GM12878 (cell line): ENCODE measurements at regions not wholly inside any gene's neighbourhood (a gene's known extent, or its start where the extent isn't known, plus 50 kb on each side); places are given as distances from the start of the nearest gene placed in this dataset.

ENCODE experiments used
- IRF3 ChIP-seq: fragments of 450-650 bp; IDR thresholded peaks from 2 replicates; pipeline ENCODE4 v1.6.1; 2014; ENCODE audit warnings: mild to moderate bottlenecking
- MTA3 ChIP-seq: IDR thresholded peaks from 2 replicates; pipeline ENCODE4 v1.6.1; 2012; ENCODE audit warnings: low read length, inconsistent platforms, borderline replicate concordance
- MYC ChIP-seq: IDR thresholded peaks from 2 replicates; pipeline ENCODE4 v1.6.1; 2011; ENCODE audit warnings: mild to moderate bottlenecking, low read length, moderate library complexity, inconsistent platforms; ENCODE audit not compliant: insufficient read depth, insufficient replicate concordance, insufficient read length, severe bottlenecking
- PML ChIP-seq: IDR thresholded peaks from 2 replicates; pipeline ENCODE4 v1.6.1; 2012; ENCODE audit warnings: low read length, inconsistent platforms
- RAD21 ChIP-seq: IDR thresholded peaks from 2 replicates; pipeline ENCODE4 v1.6.1; 2011; ENCODE audit warnings: mild to moderate bottlenecking, low read depth, low read length, moderate library complexity; ENCODE audit not compliant: insufficient read depth
- REST ChIP-seq: IDR thresholded peaks from 2 replicates; pipeline ENCODE4 v1.6.1; 2012; ENCODE audit warnings: mild to moderate bottlenecking, low read depth, low read length
- RUNX3 ChIP-seq: IDR thresholded peaks from 2 replicates; pipeline ENCODE4 v1.6.1; 2012; ENCODE audit warnings: low read length, inconsistent platforms
- SPI1 ChIP-seq: IDR thresholded peaks from 2 replicates; pipeline ENCODE4 v1.6.1; 2011; ENCODE audit warnings: low read depth, mild to moderate bottlenecking, low read length, moderate library complexity, borderline replicate concordance; ENCODE audit not compliant: insufficient read depth
- ZNF217 ChIP-seq: fragments of 450-650 bp; IDR thresholded peaks from 2 replicates; pipeline ENCODE4 v1.6.1; 2017; ENCODE audit warnings: antibody characterized with exemption, mild to moderate bottlenecking

GRCh38 chr5:72611118-72611730 is 104.0 kb upstream of the ZNF366 start (continued):
- TF ChIP-seq IRF3 (no peak), RAD21 (peak; percentile 74), ZNF217 (no peak), RUNX3 (0 out of 2 replicates have a peak, but pooled peaks have one; percentile 17), MTA3 (no peak), SPI1 (peak; percentile 26; the same call in 1 of the 2 replicates), PML (no peak), MYC (no peak), REST (no peak)
